ENCODE measurements at regions not wholly inside any gene's neighbourhood (a gene's known extent, or its start where the extent isn't known, plus 50 kb on each side); places are given as distances from the start of the nearest gene placed in this dataset.

- no peak for TF ChIP-seq ZNF462 (CRISPR knock-in tag; IDR thresholded peaks at IDR 0.05)
- TF ChIP-seq STAT1 (IDR thresholded peaks at IDR 0.05; ENCODE audit: unreplicated experiment), result no peak
- no peak for TF ChIP-seq NANOG (IDR thresholded peaks at IDR 0.05; ENCODE audit: borderline replicate concordance)
- TF ChIP-seq POLR2AphosphoS5 (IDR thresholded peaks at IDR 0.05; ENCODE audit: low read depth), result no peak
- TF ChIP-seq, protein P1, sequence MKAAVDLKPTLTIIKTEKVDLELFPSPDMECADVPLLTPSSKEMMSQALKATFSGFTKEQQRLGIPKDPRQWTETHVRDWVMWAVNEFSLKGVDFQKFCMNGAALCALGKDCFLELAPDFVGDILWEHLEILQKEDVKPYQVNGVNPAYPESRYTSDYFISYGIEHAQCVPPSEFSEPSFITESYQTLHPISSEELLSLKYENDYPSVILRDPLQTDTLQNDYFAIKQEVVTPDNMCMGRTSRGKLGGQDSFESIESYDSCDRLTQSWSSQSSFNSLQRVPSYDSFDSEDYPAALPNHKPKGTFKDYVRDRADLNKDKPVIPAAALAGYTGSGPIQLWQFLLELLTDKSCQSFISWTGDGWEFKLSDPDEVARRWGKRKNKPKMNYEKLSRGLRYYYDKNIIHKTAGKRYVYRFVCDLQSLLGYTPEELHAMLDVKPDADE (IDR thresholded peaks at IDR 0.05), result no peak
- no peak for TF ChIP-seq ZNF114 (CRISPR knock-in tag; IDR thresholded peaks at IDR 0.05)
These were observed 145.9 kb upstream of the CDH6 start (continued) for GRCh38 chr5:31047621-31048020.

GRCh38 chr5:31047007-31047406, 146.5 kb upstream of the CDH6 start:
- no peak overlapping the region for H3K4me3 Mint-ChIP-seq
- Histone ChIP-seq H3K9me2 (ENCODE audit: insufficient read depth) (no peaks in the 10 kb centered on the region), H3K79me2 (replicated peaks; ENCODE audit: insufficient read depth) (no peaks in the 10 kb centered on the region), H3F3A (replicated peaks; ENCODE audit: low read depth) (no peaks in the 10 kb centered on the region), H3K27me3 (ENCODE audit: insufficient read depth) (no peaks in the 10 kb centered on the region), H3K4me3 (no peak overlapping the region), H3K4me2 (no peak overlapping the region; the same call in 1 of the 2 replicates), H3K27ac (ENCODE audit: low read depth) (no peak overlapping the region), H3K36me3 (ENCODE audit: insufficient read depth) (no peaks in the 10 kb centered on the region), H3K4me1 (ENCODE audit: insufficient read depth) (peaks cover 37% of the 10 kb centered on the region), H2AFZ (no peak overlapping the region), H4K20me1 (replicated peaks; ENCODE audit: insufficient read depth) (no peaks in the 10 kb centered on the region)
- ATAC-seq (peak; percentile 74), DNase-seq (ENCODE audit: low spot score) (no peak)
- no peak overlapping the region for H3K27ac Mint-ChIP-seq
- TF ChIP-seq STAT1 (IDR thresholded peaks at IDR 0.05; ENCODE audit: unreplicated experiment) (no peak), CTCF (conservative IDR thresholded peaks at IDR 0.05; ENCODE audit: low read depth in 2 of 2) (no peak)
- no peaks in the 10 kb centered on the region for H3K27me3 Mint-ChIP-seq (ENCODE audit: insufficient read depth, low read depth, poor library complexity)
- H3K9me3 Mint-ChIP-seq, result no peaks in the 10 kb centered on the region
- peaks cover 36% of the 10 kb centered on the region for H3K4me1 Mint-ChIP-seq
- no peaks in the 10 kb centered on the region for H3K36me3 Mint-ChIP-seq (ENCODE audit: low read depth)

All from GM23338 (cell line).